ENCODE measurements at regions not wholly inside any gene's neighbourhood (a gene's known extent, or its start where the extent isn't known, plus 50 kb on each side); places are given as distances from the start of the nearest gene placed in this dataset.
A peak's percentile ranks its signal among the peaks of the same experiment; 100 is the strongest.
"Not testable (repeated sequence)": the region's sequence is repeated elsewhere in the genome, so short reads cannot be mapped to it uniquely, and the experiment has no call there.

GRCh38 chr18:5704847-5705246 lies 161.1 kb upstream of the EPB41L3 start:
- 41 to 50% (median 45%) methylated on average over 3 to 4 of the region's 4 CpGs for WGBS, 5 donors
- no peaks in the 10 kb centered on the region for H3K36me3 ChIP-seq
- no peak overlapping the region for H3K4me3 ChIP-seq
- no peaks in the 10 kb centered on the region for H3K9me3 ChIP-seq
- no peak overlapping the region for H3K27ac ChIP-seq
- intact Hi-C loops (cut with DNase I; ENCODE audit: low total_unique reads), result no loop called here
- H3K4me1 ChIP-seq, result no peaks in the 10 kb centered on the region
- no peaks in the 10 kb centered on the region for H3K27me3 ChIP-seq
- DNase-seq, result no peak
- TF ChIP-seq POLR2AphosphoS5 (IDR thresholded peaks at IDR 0.05) (no peak), POLR2A (IDR thresholded peaks at IDR 0.05) (no peak), CTCF (IDR thresholded peaks at IDR 0.05) (no peak), EP300 (IDR thresholded peaks at IDR 0.05) (no peak)

GRCh38 chr18:5702016-5702415 lies 158.2 kb upstream of the EPB41L3 start:
- H3K4me3 ChIP-seq; DNase-seq; H3K9me3 ChIP-seq; H3K4me1 ChIP-seq; H3K36me3 ChIP-seq; H3K27me3 ChIP-seq; H3K27ac ChIP-seq; intact Hi-C loops (cut with DNase I; ENCODE audit: low total_unique reads): not testable (repeated sequence)
- WGBS, 5 donors, result 72 to 99% (median 89%) methylated on average over 4 to 7 of the region's 7 CpGs

- Histone ChIP-seq H3K36me3 (no peaks in the 10 kb centered on the region), H3K4me3 (no peak overlapping the region), H3K9me3 (peaks cover 0 to 14% (median 8%) of the 10 kb centered on the region in 4 donors), H3K27ac (no peak overlapping the region), H3K27me3 (no peaks in the 10 kb centered on the region), H3K4me1 (no peaks in the 10 kb centered on the region)
- TF ChIP-seq POLR2AphosphoS5 (IDR thresholded peaks at IDR 0.05) (no peak), EP300 (IDR thresholded peaks at IDR 0.05) (no peak), POLR2A (IDR thresholded peaks at IDR 0.05) (no peak), CTCF (IDR thresholded peaks at IDR 0.05) (no peak)
- intact Hi-C loops (cut with DNase I; ENCODE audit: low total_unique reads), result no loop called here
- peak in 1 of 2 donors; percentile 5 for DNase-seq
- 63 to 73% (median 68%) methylated on average over 6 of the region's 6 CpGs for WGBS, 5 donors
Observed at GRCh38 chr18:5693699-5694294, 150.0 kb upstream of the EPB41L3 start.

GRCh38 chr18:5678779-5679406 lies 135.1 kb upstream of the EPB41L3 start:
- Histone ChIP-seq H3K36me3 (no peaks in the 10 kb centered on the region), H3K4me3 (no peak overlapping the region), H3K4me1 (no peaks in the 10 kb centered on the region), H3K27ac (no peak overlapping the region), H3K9me3 (no peaks in the 10 kb centered on the region), H3K27me3 (no peaks in the 10 kb centered on the region)
- TF ChIP-seq POLR2A (IDR thresholded peaks at IDR 0.05) (no peak), POLR2AphosphoS5 (IDR thresholded peaks at IDR 0.05) (no peak), CTCF (IDR thresholded peaks at IDR 0.05) (no peak), EP300 (IDR thresholded peaks at IDR 0.05) (no peak)
- intact Hi-C loops (cut with DNase I; ENCODE audit: low total_unique reads), result no loop called here
- no peak for DNase-seq
- 27 to 45% (median 41%) methylated on average over 3 of the region's 3 CpGs for WGBS, 5 donors

- intact Hi-C loops (cut with DNase I; ENCODE audit: low total_unique reads), result no loop called here
- Histone ChIP-seq H3K4me3 (no peak overlapping the region), H3K36me3 (no peaks in the 10 kb centered on the region), H3K27me3 (no peaks in the 10 kb centered on the region), H3K27ac (no peak overlapping the region), H3K9me3 (no peaks in the 10 kb centered on the region), H3K4me1 (no peaks in the 10 kb centered on the region)
- WGBS, 5 donors, result 38 to 75% (median 64%) methylated on average over 3 of the region's 3 CpGs
- DNase-seq, result no peak
- no peak for TF ChIP-seq POLR2A (IDR thresholded peaks at IDR 0.05)
- TF ChIP-seq CTCF (IDR thresholded peaks at IDR 0.05), result no peak
- TF ChIP-seq EP300 (IDR thresholded peaks at IDR 0.05), result no peak
- TF ChIP-seq POLR2AphosphoS5 (IDR thresholded peaks at IDR 0.05), result no peak
Observed at GRCh38 chr18:5678278-5678677, 134.5 kb upstream of the EPB41L3 start.
